ENCODE measurements at regions not wholly inside any gene's neighbourhood (a gene's known extent, or its start where the extent isn't known, plus 50 kb on each side); places are given as distances from the start of the nearest gene placed in this dataset.

DNA sequence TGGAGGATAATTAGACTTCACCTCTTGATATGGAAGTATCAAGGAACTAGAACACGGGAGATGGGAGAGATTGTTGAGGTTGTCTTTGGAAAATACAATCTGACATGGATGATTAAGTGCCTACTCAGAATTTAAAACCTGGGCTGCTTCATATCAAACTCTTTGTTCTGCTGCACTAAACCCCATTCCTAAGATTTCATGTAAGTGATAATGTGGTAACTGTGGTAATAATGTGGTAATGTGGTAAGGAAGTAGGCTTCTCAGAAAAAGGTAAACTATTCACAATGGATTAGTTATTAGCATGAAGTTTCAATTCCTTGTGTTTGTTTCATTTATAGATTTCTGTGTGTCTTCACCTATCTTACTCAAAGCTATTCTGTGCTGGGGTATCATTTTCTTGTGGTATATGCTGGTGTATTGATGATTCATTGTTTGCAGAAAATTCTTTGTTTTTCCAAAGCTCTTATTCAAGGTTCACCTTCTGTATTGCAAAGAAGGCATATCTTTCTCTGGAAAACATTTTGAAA lies 129.9 kb upstream of the TAC1 start:
- FAIRE-seq, result no peak

DNA sequence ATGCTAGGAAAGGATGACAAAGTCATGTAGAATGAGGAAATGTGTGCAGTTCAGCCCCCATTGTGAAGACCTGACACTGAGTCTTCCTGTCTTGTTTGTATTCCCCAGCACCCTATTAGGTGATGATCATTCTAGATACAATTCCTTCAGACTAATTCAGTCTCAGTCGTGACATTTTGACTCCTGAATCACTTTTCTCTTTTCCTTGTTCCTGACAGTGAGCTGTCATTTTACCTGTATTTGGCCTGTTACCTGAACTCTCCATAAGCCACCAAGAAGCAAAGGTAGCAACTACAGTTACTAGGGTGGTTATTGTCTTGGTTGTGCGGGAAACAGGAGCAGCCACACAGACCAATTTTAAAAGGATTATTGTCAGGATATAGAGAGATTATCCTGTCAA lies 111.4 kb upstream of the TAC1 start:
- DNase-seq (ENCODE audit: low spot score), result no peak
- FAIRE-seq, result no peak

More for the DNA sequence above, 129.9 kb upstream of the TAC1 start:
- no peak for DNase-seq (ENCODE audit: low spot score)

- no peak for DNase-seq (ENCODE audit: low spot score)
- FAIRE-seq, result no peak
Measured at GRCh38 chr7:97623333-97623732, 108.6 kb upstream of the TAC1 start.

DNA sequence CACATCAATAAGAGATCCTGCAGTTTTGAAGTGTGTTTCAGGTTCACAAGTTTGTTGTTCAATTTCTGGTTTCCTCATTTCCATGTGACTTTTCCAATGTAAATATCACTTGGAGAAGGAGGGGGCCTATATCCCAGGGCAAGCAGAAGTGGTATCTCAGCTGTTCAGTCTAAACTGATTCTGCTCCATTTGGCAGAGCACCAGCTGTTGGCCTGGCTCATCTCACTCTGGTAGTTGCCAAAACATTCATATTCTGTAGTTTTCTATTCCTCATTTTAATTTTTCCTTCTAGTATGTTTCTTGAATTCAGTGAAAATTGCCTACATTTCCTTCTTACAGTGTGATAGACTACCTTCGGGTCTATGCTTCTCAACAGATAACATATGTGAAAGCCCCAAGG lies 101.8 kb upstream of the TAC1 start:
- DNase-seq (ENCODE audit: low spot score), result no peak

GRCh38 chr7:97635622-97636021 lies 96.3 kb upstream of the TAC1 start:
- no peak for FAIRE-seq
- DNase-seq (ENCODE audit: low spot score), result no peak

More for the DNA sequence above, 101.8 kb upstream of the TAC1 start:
- no peak for FAIRE-seq

DNA sequence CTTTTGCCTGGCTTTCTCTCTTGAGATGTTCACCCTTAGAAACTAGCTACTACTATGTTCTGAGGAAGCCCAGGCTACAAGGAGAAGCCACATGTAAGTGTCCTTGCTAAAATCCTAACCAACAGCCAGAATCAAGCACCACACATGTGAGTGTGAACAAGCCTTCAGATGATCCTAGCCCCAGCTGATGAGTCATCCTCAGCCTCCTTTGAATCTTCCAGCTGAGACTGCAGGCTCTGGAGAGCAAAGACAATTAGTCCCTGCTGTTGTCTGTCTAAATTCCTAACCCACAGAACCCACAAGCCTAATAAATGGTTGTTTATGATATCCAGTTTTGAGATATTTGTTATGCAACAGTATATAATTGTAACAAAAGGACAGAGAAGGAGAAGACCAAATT lies 92.8 kb upstream of the TAC1 start:
- no peak for FAIRE-seq
- no peak for DNase-seq (ENCODE audit: low spot score)

DNA sequence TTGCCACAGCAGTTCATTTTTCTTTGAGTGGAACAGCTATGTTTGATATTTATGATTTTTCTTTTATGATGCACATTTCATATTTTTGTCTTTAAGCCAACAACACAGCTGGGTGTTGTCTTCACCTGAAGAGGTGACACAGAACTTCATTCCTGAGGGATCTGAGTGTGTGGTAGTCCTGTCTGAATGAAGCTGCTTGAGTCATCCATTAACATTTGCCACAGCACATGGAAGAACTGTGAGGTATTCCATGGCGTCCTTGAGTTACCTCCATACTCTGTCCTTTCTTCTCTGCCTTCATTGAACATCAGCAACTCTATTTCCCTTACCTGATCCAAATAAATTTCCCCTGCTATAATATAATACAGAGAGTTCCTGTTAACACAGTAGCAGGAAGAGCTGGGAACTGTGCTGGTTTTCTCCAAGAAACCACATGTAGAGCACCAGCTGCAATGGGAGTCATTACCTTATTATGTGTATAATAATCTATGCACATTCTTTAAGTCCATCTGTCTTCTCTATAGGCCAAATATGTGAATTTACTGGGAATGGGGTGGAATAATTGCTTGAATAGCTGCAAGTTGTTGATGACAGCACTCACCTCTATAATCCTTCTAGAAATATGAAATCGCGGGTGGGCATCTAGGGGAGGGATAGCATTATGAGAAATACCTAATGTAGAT lies 72.4 kb upstream of the TAC1 start:
- FAIRE-seq (no peak), DNase-seq (ENCODE audit: low spot score) (no peak)

GRCh38 chr7:97667359-97667758 lies 64.5 kb upstream of the TAC1 start:
- DNase-seq (ENCODE audit: low spot score) (no peak), FAIRE-seq (no peak)

DNA sequence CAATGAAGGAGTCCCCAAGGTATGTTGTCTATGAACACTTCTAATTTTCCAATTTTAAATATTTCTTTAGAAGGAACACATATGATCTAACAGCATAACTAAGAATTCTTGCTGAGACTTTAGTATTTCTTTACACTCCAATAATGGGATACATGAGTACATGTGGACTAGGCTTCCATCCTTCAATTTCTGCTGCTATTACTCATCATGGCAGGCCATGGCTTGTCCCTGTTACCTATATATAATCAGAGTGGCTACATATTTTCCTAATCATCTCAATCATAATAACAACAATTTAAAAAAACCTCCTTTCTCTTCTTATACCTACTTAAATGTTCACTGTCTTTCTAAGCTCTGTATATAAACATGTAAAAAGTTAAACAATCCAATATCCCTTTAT lies 60.3 kb upstream of the TAC1 start:
- FAIRE-seq (no peak), DNase-seq (ENCODE audit: low spot score) (no peak)

- FAIRE-seq (no peak), DNase-seq (ENCODE audit: low spot score) (no peak)
Measured at GRCh38 chr7:97680622-97681021, 51.3 kb upstream of the TAC1 start.

All from RCC 7860 (cell line).